ENCODE measurements at regions not wholly inside any gene's neighbourhood (a gene's known extent, or its start where the extent isn't known, plus 50 kb on each side); places are given as distances from the start of the nearest gene placed in this dataset.

DNA sequence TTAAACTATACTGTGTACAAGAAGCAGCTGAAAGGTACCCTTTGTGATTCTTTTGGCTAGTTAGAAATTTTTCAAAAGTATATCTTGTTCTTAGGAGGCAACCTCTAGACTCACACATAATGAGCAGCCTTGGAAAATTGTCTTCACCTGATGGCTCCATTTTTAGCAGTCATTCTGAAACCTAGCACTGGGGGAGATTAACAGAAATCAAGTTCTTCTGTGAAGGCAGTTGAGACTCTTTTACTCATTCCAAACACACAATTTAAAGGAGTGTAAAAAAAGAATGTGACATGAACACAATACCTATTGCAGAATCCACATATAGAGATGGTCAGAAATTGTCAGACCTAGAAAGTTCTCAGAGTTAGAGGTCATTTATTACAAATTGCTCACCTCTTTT, 197.7 kb downstream of the UBE2E3 start:
- Histone ChIP-seq H3K9me3 (ENCODE audit: control insufficient read depth in 2 of 2, insufficient read depth in 1 of 2, low read depth in 1 of 2, low read length in 1 of 2) (no peaks in the 10 kb centered on the region), H3K4me1 (ENCODE audit: control insufficient read depth in 2 of 2, insufficient read depth in 2 of 2, low read length in 1 of 2) (no peaks in the 10 kb centered on the region), H3K27me3 (ENCODE audit: control insufficient read depth in 1 of 2, insufficient read depth in 2 of 2, low read length in 2 of 2) (no peaks in the 10 kb centered on the region), H3K36me3 (ENCODE audit: control insufficient read depth in 2 of 2, insufficient read depth in 2 of 2, low read length in 1 of 2) (no peaks in the 10 kb centered on the region), H3K27ac (ENCODE audit: low read depth in 2 of 2, low read length in 1 of 2) (no peak overlapping the region), H3K4me3 (ENCODE audit: low read depth in 1 of 2, low read length in 2 of 2) (no peak overlapping the region)

- 60 to 68% methylated on average over 2 of the region's 2 CpGs for WGBS, 2 donors
- Histone ChIP-seq H3K9me3 (ENCODE audit: control insufficient read depth in 2 of 2, insufficient read depth in 1 of 2, low read depth in 1 of 2, low read length in 1 of 2) (no peaks in the 10 kb centered on the region), H3K27ac (ENCODE audit: low read depth in 2 of 2, low read length in 1 of 2) (no peak overlapping the region), H3K4me3 (ENCODE audit: low read depth in 1 of 2, low read length in 2 of 2) (no peak overlapping the region), H3K4me1 (ENCODE audit: control insufficient read depth in 2 of 2, insufficient read depth in 2 of 2, low read length in 1 of 2) (no peaks in the 10 kb centered on the region), H3K36me3 (ENCODE audit: control insufficient read depth in 2 of 2, insufficient read depth in 2 of 2, low read length in 1 of 2) (no peaks in the 10 kb centered on the region), H3K27me3 (ENCODE audit: control insufficient read depth in 1 of 2, insufficient read depth in 2 of 2, low read length in 2 of 2) (no peaks in the 10 kb centered on the region)
These were observed 198.5 kb downstream of the UBE2E3 start for GRCh38 chr2:181178823-181179412.

- Histone ChIP-seq H3K4me3 (ENCODE audit: low read depth in 1 of 2, low read length in 2 of 2) (no peak overlapping the region), H3K4me1 (ENCODE audit: control insufficient read depth in 2 of 2, insufficient read depth in 2 of 2, low read length in 1 of 2) (no peaks in the 10 kb centered on the region), H3K27ac (ENCODE audit: low read depth in 2 of 2, low read length in 1 of 2) (no peak overlapping the region), H3K27me3 (ENCODE audit: control insufficient read depth in 1 of 2, insufficient read depth in 2 of 2, low read length in 2 of 2) (no peaks in the 10 kb centered on the region), H3K36me3 (ENCODE audit: control insufficient read depth in 2 of 2, insufficient read depth in 2 of 2, low read length in 1 of 2) (no peaks in the 10 kb centered on the region), H3K9me3 (ENCODE audit: control insufficient read depth in 2 of 2, insufficient read depth in 1 of 2, low read depth in 1 of 2, low read length in 1 of 2) (no peaks in the 10 kb centered on the region)
- 70 to 74% methylated on average over 4 of the region's 4 CpGs for WGBS, 2 donors
These were observed 203.6 kb downstream of the UBE2E3 start for GRCh38 chr2:181183878-181184542.

DNA sequence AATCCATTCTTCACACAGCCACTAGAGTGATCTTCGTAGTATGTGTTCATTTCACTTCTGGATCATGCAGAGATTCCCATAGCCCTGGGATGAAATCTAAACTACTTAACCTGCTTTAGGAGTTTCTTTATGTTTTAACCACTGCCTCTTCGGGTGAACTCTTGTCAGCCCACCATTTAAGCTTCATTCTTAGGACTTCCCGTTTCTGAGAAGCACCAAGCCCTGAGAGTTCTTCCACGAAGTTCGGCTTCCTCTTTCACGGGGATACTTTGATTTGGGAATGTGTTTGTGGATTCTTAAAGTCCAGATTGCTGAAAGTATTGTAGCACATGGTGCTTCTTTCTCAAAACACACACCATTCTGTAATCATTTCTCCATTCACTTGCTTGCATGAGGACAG, 205.0 kb downstream of the UBE2E3 start:
- 79 to 89% methylated on average over 6 of the region's 6 CpGs for WGBS, 2 donors
- Histone ChIP-seq H3K36me3 (ENCODE audit: control insufficient read depth in 2 of 2, insufficient read depth in 2 of 2, low read length in 1 of 2) (no peaks in the 10 kb centered on the region), H3K27ac (ENCODE audit: low read depth in 2 of 2, low read length in 1 of 2) (no peak overlapping the region), H3K27me3 (ENCODE audit: control insufficient read depth in 1 of 2, insufficient read depth in 2 of 2, low read length in 2 of 2) (no peaks in the 10 kb centered on the region), H3K4me3 (ENCODE audit: low read depth in 1 of 2, low read length in 2 of 2) (no peak overlapping the region), H3K9me3 (ENCODE audit: control insufficient read depth in 2 of 2, insufficient read depth in 1 of 2, low read depth in 1 of 2, low read length in 1 of 2) (no peaks in the 10 kb centered on the region), H3K4me1 (ENCODE audit: control insufficient read depth in 2 of 2, insufficient read depth in 2 of 2, low read length in 1 of 2) (no peaks in the 10 kb centered on the region)

DNA sequence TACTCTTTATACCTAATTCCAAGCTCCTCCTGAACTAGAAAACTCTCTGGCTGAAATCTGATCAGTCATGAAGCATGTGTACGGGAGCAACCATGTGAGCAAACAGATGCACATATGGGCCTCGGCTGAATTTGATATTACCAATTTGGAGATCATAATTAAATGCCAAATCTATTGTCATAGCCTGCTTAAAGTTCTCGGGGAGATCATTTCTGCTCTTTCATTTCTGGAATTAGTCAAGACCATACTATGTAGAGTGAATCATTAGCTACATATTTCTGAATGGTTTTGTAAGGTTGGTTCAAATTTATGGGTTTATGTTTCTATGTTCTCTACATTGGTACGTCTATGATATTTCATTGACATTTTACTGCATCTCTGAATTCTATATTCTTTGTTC, 205.5 kb downstream of the UBE2E3 start:
- WGBS, 2 donors: 83 to 86% methylated on average over 4 of the region's 4 CpGs
- no peak overlapping the region for H3K4me3 ChIP-seq (ENCODE audit: low read depth in 1 of 2, low read length in 2 of 2)

DNA sequence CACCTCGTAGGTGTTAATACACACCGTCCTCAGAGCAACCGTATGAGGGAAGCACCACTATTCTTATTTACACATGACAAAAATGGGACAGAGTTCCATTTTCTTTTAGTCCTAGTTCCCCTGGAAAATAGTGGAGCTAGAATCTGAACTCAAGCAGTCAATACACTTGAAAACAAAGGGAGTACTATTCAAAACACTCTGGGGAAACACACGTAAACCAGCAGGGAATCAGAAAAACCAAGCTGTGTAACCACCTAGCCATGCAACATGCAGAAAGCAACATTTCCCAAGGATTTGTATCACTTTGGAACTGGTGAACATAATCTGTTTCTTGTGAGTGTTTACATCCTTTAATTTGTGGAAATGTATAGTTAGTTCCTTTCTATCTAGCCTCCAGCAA, 208.2 kb downstream of the UBE2E3 start:
- H3K9me3 ChIP-seq (ENCODE audit: control insufficient read depth in 2 of 2, insufficient read depth in 1 of 2, low read depth in 1 of 2, low read length in 1 of 2): no peaks in the 10 kb centered on the region
- H3K27me3 ChIP-seq (ENCODE audit: control insufficient read depth in 1 of 2, insufficient read depth in 2 of 2, low read length in 2 of 2): no peaks in the 10 kb centered on the region
- H3K36me3 ChIP-seq (ENCODE audit: control insufficient read depth in 2 of 2, insufficient read depth in 2 of 2, low read length in 1 of 2): no peaks in the 10 kb centered on the region
- 84 to 90% methylated on average over 4 of the region's 4 CpGs for WGBS, 2 donors
- H3K4me3 ChIP-seq (ENCODE audit: low read depth in 1 of 2, low read length in 2 of 2): no peak overlapping the region
- H3K27ac ChIP-seq (ENCODE audit: low read depth in 2 of 2, low read length in 1 of 2): no peak overlapping the region
- no peaks in the 10 kb centered on the region for H3K4me1 ChIP-seq (ENCODE audit: control insufficient read depth in 2 of 2, insufficient read depth in 2 of 2, low read length in 1 of 2)

More for the DNA sequence above, 205.5 kb downstream of the UBE2E3 start:
- Histone ChIP-seq H3K4me1 (ENCODE audit: control insufficient read depth in 2 of 2, insufficient read depth in 2 of 2, low read length in 1 of 2) (no peaks in the 10 kb centered on the region), H3K36me3 (ENCODE audit: control insufficient read depth in 2 of 2, insufficient read depth in 2 of 2, low read length in 1 of 2) (no peaks in the 10 kb centered on the region), H3K27me3 (ENCODE audit: control insufficient read depth in 1 of 2, insufficient read depth in 2 of 2, low read length in 2 of 2) (no peaks in the 10 kb centered on the region), H3K9me3 (ENCODE audit: control insufficient read depth in 2 of 2, insufficient read depth in 1 of 2, low read depth in 1 of 2, low read length in 1 of 2) (no peaks in the 10 kb centered on the region), H3K27ac (ENCODE audit: low read depth in 2 of 2, low read length in 1 of 2) (no peak overlapping the region)

DNA sequence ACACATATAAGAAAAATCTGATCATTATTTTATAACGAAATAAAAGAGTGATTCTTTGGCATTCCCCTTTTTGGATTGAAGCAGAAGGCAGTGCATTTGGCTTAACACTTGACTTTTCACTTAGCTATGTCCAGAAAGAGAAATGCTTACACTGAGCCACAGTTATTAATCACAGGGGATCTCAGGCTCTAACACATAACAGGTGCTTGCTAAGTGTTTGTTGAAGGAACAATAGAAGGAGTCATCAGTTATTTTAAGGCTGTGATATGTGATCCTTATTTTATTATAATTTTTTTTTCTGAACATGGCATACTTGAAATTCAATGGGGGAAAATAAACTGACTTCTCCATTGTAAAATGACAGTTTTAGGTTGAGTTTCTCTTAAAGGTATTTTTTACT, 209.5 kb downstream of the UBE2E3 start:
- Histone ChIP-seq H3K27ac (ENCODE audit: low read depth in 2 of 2, low read length in 1 of 2) (no peak overlapping the region), H3K4me1 (ENCODE audit: control insufficient read depth in 2 of 2, insufficient read depth in 2 of 2, low read length in 1 of 2) (no peaks in the 10 kb centered on the region), H3K27me3 (ENCODE audit: control insufficient read depth in 1 of 2, insufficient read depth in 2 of 2, low read length in 2 of 2) (no peaks in the 10 kb centered on the region), H3K4me3 (ENCODE audit: low read depth in 1 of 2, low read length in 2 of 2) (no peak overlapping the region), H3K9me3 (ENCODE audit: control insufficient read depth in 2 of 2, insufficient read depth in 1 of 2, low read depth in 1 of 2, low read length in 1 of 2) (no peaks in the 10 kb centered on the region), H3K36me3 (ENCODE audit: control insufficient read depth in 2 of 2, insufficient read depth in 2 of 2, low read length in 1 of 2) (no peaks in the 10 kb centered on the region)
- WGBS, 2 donors: 42 to 54% methylated on average over 1 of the region's 1 CpG

GRCh38 chr2:181190711-181191110, 210.3 kb downstream of the UBE2E3 start:
- WGBS, 2 donors: 22 to 23% methylated on average over 1 of the region's 1 CpG
- Histone ChIP-seq H3K27me3 (ENCODE audit: control insufficient read depth in 1 of 2, insufficient read depth in 2 of 2, low read length in 2 of 2) (no peaks in the 10 kb centered on the region), H3K9me3 (ENCODE audit: control insufficient read depth in 2 of 2, insufficient read depth in 1 of 2, low read depth in 1 of 2, low read length in 1 of 2) (no peaks in the 10 kb centered on the region), H3K4me3 (ENCODE audit: low read depth in 1 of 2, low read length in 2 of 2) (no peak overlapping the region), H3K36me3 (ENCODE audit: control insufficient read depth in 2 of 2, insufficient read depth in 2 of 2, low read length in 1 of 2) (no peaks in the 10 kb centered on the region), H3K4me1 (ENCODE audit: control insufficient read depth in 2 of 2, insufficient read depth in 2 of 2, low read length in 1 of 2) (no peaks in the 10 kb centered on the region), H3K27ac (ENCODE audit: low read depth in 2 of 2, low read length in 1 of 2) (no peak overlapping the region)

DNA sequence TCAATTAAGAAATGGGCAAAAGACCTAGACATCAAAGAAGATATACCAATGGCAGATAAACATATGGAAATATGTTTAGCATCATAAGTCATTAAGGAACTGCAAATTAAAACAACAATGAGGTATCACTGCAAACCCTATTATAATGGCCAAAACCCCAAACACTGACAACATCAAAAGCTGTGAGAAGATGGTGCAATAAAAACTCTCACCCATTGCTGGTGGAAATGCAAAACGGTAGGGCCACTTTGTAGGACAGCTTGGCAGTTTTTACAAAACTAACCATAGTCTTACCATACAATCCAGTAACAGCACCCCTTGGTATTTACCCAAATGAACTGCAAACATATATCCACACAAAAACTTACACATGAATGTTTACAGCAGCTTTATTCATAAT, 213.1 kb downstream of the UBE2E3 start:
- no peaks in the 10 kb centered on the region for H3K27me3 ChIP-seq (ENCODE audit: control insufficient read depth in 1 of 2, insufficient read depth in 2 of 2, low read length in 2 of 2)
- no peaks in the 10 kb centered on the region for H3K36me3 ChIP-seq (ENCODE audit: control insufficient read depth in 2 of 2, insufficient read depth in 2 of 2, low read length in 1 of 2)
- whole genome bisulfite sequencing, 2 donors: 69 to 71% methylated on average over 1 of the region's 1 CpG
- H3K27ac ChIP-seq (ENCODE audit: low read depth in 2 of 2, low read length in 1 of 2): no peak overlapping the region
- H3K4me3 ChIP-seq (ENCODE audit: low read depth in 1 of 2, low read length in 2 of 2): no peak overlapping the region
- H3K4me1 ChIP-seq (ENCODE audit: control insufficient read depth in 2 of 2, insufficient read depth in 2 of 2, low read length in 1 of 2): no peaks in the 10 kb centered on the region
- H3K9me3 ChIP-seq (ENCODE audit: control insufficient read depth in 2 of 2, insufficient read depth in 1 of 2, low read depth in 1 of 2, low read length in 1 of 2): no peaks in the 10 kb centered on the region

GRCh38 chr2:181196401-181196800, 216.0 kb downstream of the UBE2E3 start:
- H3K9me3 ChIP-seq (ENCODE audit: control insufficient read depth in 2 of 2, insufficient read depth in 1 of 2, low read depth in 1 of 2, low read length in 1 of 2): no peaks in the 10 kb centered on the region
- H3K27me3 ChIP-seq (ENCODE audit: control insufficient read depth in 1 of 2, insufficient read depth in 2 of 2, low read length in 2 of 2): no peaks in the 10 kb centered on the region
- 70 to 79% methylated on average over 4 of the region's 4 CpGs for WGBS, 2 donors
- no peak overlapping the region for H3K4me3 ChIP-seq (ENCODE audit: low read depth in 1 of 2, low read length in 2 of 2)
- H3K36me3 ChIP-seq (ENCODE audit: control insufficient read depth in 2 of 2, insufficient read depth in 2 of 2, low read length in 1 of 2): no peaks in the 10 kb centered on the region
- H3K4me1 ChIP-seq (ENCODE audit: control insufficient read depth in 2 of 2, insufficient read depth in 2 of 2, low read length in 1 of 2): no peaks in the 10 kb centered on the region
- H3K27ac ChIP-seq (ENCODE audit: low read depth in 2 of 2, low read length in 1 of 2): no peak overlapping the region

Measured in esophagus (tissue), 2 donors.